Liver (tissue), 3 donors: ENCODE measurements at regions not wholly inside any gene's neighbourhood (a gene's known extent, or its start where the extent isn't known, plus 50 kb on each side); places are given as distances from the start of the nearest gene placed in this dataset.

Source experiments
- EGR1 ChIP-seq, 2 donors: IDR thresholded peaks; 2 replicates each; pipeline ENCODE4 v1.6.1; 2016 to 2018; ENCODE audit warnings: antibody characterized with exemption in 2 of 2, low read depth in 2 of 2
- FOXA1 ChIP-seq: IDR thresholded peaks from 2 replicates; pipeline ENCODE4 v1.6.1; 2016; ENCODE audit warnings: antibody characterized with exemption
- JUND ChIP-seq, 2 donors: IDR thresholded peaks; 2 replicates each; pipeline ENCODE4 v1.6.1; 2016; ENCODE audit warnings: antibody characterized with exemption in 2 of 2
- RAD21 ChIP-seq, 2 donors: IDR thresholded peaks; 2 replicates each; pipeline ENCODE4 v1.6.1; 2016; ENCODE audit warnings: antibody characterized with exemption in 2 of 2, mild to moderate bottlenecking in 2 of 2
- RXRA ChIP-seq, 2 donors: IDR thresholded peaks; 2 replicates each; pipeline ENCODE4 v1.6.1; 2017 to 2018; ENCODE audit warnings: antibody characterized with exemption in 2 of 2, mild to moderate bottlenecking in 1 of 2
- SP1 ChIP-seq: IDR thresholded peaks from 2 replicates; pipeline ENCODE4 v1.6.1; 2018; ENCODE audit warnings: antibody characterized with exemption, mild to moderate bottlenecking
- TAF1 ChIP-seq: conservative IDR thresholded peaks from 2 replicates; pipeline ENCODE4 v1.6.1; 2016; ENCODE audit warnings: antibody characterized with exemption, mild to moderate bottlenecking
- YY1 ChIP-seq: IDR thresholded peaks from 2 replicates; pipeline ENCODE4 v1.6.1; 2016; ENCODE audit warnings: antibody characterized with exemption, mild to moderate bottlenecking
- ZBTB33 ChIP-seq: IDR thresholded peaks from 2 replicates; pipeline ENCODE4 v1.6.1; 2016; ENCODE audit warnings: antibody characterized with exemption
- TF ChIP-seq, protein P1 (sequence below): fragments of 150-350 bp; IDR thresholded peaks from 2 replicates; pipeline ENCODE4 v1.5.1; 2017; ENCODE audit warnings: improper control_type of control experiment, low read depth, low read length; ENCODE audit not compliant: missing input control
- TF ChIP-seq, protein P2 (sequence below): IDR thresholded peaks from 2 replicates; pipeline ENCODE4 v1.6.1; 2016; ENCODE audit warnings: antibody characterized with exemption, mild to moderate bottlenecking
- donor health status: healthy.
- donor health status: healthy.

- TF ChIP-seq, protein P1, sequence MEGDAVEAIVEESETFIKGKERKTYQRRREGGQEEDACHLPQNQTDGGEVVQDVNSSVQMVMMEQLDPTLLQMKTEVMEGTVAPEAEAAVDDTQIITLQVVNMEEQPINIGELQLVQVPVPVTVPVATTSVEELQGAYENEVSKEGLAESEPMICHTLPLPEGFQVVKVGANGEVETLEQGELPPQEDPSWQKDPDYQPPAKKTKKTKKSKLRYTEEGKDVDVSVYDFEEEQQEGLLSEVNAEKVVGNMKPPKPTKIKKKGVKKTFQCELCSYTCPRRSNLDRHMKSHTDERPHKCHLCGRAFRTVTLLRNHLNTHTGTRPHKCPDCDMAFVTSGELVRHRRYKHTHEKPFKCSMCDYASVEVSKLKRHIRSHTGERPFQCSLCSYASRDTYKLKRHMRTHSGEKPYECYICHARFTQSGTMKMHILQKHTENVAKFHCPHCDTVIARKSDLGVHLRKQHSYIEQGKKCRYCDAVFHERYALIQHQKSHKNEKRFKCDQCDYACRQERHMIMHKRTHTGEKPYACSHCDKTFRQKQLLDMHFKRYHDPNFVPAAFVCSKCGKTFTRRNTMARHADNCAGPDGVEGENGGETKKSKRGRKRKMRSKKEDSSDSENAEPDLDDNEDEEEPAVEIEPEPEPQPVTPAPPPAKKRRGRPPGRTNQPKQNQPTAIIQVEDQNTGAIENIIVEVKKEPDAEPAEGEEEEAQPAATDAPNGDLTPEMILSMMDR, result no peak
- TF ChIP-seq YY1 (no peak), ZBTB33 (no peak), SP1 (no peak), EGR1 (IDR thresholded peaks at IDR 0.05; ENCODE audit: low read depth in 2 of 2) (no peak), TAF1 (no peak), FOXA1 (no peak), RXRA (IDR thresholded peaks at IDR 0.05) (no peak), JUND (IDR thresholded peaks at IDR 0.05) (no peak), RAD21 (IDR thresholded peaks at IDR 0.05) (no peak)
- TF ChIP-seq, protein P2, sequence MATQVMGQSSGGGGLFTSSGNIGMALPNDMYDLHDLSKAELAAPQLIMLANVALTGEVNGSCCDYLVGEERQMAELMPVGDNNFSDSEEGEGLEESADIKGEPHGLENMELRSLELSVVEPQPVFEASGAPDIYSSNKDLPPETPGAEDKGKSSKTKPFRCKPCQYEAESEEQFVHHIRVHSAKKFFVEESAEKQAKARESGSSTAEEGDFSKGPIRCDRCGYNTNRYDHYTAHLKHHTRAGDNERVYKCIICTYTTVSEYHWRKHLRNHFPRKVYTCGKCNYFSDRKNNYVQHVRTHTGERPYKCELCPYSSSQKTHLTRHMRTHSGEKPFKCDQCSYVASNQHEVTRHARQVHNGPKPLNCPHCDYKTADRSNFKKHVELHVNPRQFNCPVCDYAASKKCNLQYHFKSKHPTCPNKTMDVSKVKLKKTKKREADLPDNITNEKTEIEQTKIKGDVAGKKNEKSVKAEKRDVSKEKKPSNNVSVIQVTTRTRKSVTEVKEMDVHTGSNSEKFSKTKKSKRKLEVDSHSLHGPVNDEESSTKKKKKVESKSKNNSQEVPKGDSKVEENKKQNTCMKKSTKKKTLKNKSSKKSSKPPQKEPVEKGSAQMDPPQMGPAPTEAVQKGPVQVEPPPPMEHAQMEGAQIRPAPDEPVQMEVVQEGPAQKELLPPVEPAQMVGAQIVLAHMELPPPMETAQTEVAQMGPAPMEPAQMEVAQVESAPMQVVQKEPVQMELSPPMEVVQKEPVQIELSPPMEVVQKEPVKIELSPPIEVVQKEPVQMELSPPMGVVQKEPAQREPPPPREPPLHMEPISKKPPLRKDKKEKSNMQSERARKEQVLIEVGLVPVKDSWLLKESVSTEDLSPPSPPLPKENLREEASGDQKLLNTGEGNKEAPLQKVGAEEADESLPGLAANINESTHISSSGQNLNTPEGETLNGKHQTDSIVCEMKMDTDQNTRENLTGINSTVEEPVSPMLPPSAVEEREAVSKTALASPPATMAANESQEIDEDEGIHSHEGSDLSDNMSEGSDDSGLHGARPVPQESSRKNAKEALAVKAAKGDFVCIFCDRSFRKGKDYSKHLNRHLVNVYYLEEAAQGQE, result no peak
These were observed 453.5 kb downstream of the CAAP1 start for GRCh38 chr9:26439061-26439624.
